Nephron progenitor cell (in vitro differentiated cells): ENCODE measurements at regions not wholly inside any gene's neighbourhood (a gene's known extent, or its start where the extent isn't known, plus 50 kb on each side); places are given as distances from the start of the nearest gene placed in this dataset.
"Not testable (repeated sequence)": the region's sequence is repeated elsewhere in the genome, so short reads cannot be mapped to it uniquely, and the experiment has no call there.

Source experiments
- DNase-seq: peaks from one replicate; pipeline ENCODE4 v3.0.0; 2021
- H3K27ac Mint-ChIP-seq: 2 replicates; pipeline ENCODE4 v1.8.0; 2021; ENCODE audit warnings: mild to moderate bottlenecking, moderate library complexity, mixed read lengths
- H3K27me3 Mint-ChIP-seq: 2 replicates; pipeline ENCODE4 v1.8.0; 2021; ENCODE audit warnings: mild to moderate bottlenecking, low read depth, mixed read lengths; ENCODE audit not compliant: poor library complexity
- H3K36me3 Mint-ChIP-seq: 2 replicates; pipeline ENCODE4 v1.8.0; 2021; ENCODE audit warnings: low read depth, mixed read lengths
- H3K4me1 Mint-ChIP-seq: 2 replicates; pipeline ENCODE4 v1.8.0; 2021; ENCODE audit warnings: mixed read lengths
- H3K4me3 Mint-ChIP-seq: 2 replicates; pipeline ENCODE4 v1.8.0; 2021; ENCODE audit warnings: mild to moderate bottlenecking, moderate library complexity, mixed read lengths
- H3K9me3 Mint-ChIP-seq: 2 replicates; pipeline ENCODE4 v1.8.0; 2021; ENCODE audit warnings: mild to moderate bottlenecking, moderate library complexity, mixed read lengths
- CTCF ChIP-seq: fragments of 200-600 bp; sonication (generic); IDR thresholded peaks from 2 replicates; pipeline ENCODE4 v1.5.0; 2021; ENCODE audit warnings: antibody characterized with exemption

DNA sequence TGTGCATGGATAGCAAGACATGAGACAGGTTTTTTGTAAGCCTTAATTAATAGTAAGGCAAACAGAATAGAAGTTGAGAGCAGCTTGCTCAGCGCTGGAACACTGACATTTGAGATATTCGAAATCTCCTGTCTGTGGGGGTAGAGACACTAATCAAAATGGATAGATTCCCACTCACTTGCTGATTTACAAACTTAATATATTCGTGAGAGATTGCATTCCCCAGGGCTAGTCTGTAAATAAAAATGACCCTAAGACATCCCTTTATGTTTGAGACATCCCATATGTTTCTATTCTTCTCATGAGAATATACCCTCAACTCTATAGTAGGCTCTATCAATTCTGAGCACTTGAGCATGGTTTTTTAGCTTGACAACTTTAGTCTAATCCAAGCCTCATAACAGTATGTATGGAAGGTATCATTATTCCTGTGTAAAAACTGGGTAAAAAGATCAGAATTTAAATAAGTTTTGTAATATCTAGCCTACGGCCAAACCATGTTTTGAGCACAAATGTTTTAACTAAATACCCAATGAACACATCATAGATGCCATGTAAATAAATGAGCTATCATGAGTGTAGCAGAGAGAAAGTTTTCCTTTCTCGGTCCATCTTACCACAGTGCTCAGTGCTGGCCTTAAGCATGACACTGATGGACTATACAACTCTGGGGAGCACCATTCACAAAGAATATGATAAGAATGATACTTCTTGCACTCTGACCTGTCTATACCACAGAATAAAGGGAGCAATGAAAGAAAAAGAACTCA is 609.2 kb downstream of the PSAT1 start:
- H3K36me3 Mint-ChIP-seq = peaks cover 6% of the 10 kb centered on the region
- TF ChIP-seq CTCF = no peak
- H3K9me3 Mint-ChIP-seq = peaks cover 21% of the 10 kb centered on the region
- no peak overlapping the region for H3K4me3 Mint-ChIP-seq
- no peaks in the 10 kb centered on the region for H3K27me3 Mint-ChIP-seq
- peaks cover 13% of the 10 kb centered on the region for H3K4me1 Mint-ChIP-seq
- no peak overlapping the region for H3K27ac Mint-ChIP-seq
- DNase-seq = no peak

DNA sequence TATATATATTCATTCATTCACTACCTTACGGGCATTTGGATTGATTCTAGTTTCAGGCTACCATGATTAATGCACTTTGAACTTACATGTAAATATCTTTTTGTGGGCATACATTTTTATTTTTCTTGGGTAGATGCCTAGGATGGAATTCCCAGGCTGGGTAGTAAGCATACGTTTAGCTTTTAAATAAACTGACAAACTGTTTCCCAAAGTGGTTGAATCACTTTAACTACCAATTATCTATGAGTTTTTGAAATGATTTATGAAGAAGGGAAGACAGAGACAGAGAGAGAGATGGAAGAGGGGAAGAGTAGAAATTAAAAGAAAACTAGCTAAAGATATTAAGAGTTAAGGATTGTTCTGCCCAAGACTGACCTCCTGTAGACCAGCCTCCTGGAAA is 612.6 kb downstream of the PSAT1 start:
- Mint-ChIP-seq H3K36me3 (peaks cover 6% of the 10 kb centered on the region), H3K4me1 (peaks cover 13% of the 10 kb centered on the region), H3K9me3 (peaks cover 21% of the 10 kb centered on the region), H3K27me3 (no peaks in the 10 kb centered on the region), H3K27ac (no peak overlapping the region), H3K4me3 (no peak overlapping the region)
- no peak for DNase-seq
- TF ChIP-seq CTCF = no peak

DNA sequence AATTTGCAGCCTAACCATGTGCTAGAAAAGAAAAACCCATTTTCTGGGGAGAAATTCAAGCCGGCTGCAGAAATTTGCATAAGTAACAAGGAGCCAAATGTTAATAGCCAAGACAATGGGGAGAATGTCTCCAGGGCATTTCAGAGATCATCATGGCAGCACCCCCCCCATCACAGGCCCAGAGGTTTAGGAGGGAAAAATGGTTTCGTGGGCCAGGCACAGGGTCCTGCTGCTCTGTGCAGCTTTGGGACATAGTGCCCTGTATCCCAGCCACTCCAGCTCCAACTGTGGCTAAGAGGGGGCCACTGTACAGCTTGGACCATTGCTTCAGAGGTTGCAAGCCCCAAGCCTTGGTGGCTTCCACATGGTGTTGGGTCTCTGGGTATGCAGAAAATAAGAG is 620.0 kb downstream of the PSAT1 start:
- not testable (repeated sequence) for H3K27ac Mint-ChIP-seq, H3K4me1 Mint-ChIP-seq, H3K27me3 Mint-ChIP-seq, DNase-seq, H3K4me3 Mint-ChIP-seq
- peaks cover 20% of the 10 kb centered on the region for H3K9me3 Mint-ChIP-seq
- peaks cover 13% of the 10 kb centered on the region for H3K36me3 Mint-ChIP-seq

DNA sequence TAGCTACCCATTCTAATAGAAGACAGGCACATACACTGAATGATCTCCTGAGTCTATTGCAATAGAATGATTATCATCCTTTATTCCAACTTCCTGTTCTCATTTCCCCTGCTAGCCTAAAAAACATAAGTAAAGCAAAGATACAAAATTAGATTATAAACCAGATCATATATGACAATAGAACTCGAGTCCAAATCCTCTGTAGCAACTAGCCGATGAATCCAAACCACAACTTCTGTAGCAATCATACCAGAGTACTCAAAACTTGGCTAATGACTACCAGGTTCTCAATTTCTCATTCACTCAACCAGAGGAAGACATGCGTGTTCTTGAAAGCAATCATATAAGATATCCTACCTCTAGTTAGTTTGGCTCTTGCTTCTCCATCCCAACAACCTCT is 622.1 kb downstream of the PSAT1 start:
- Mint-ChIP-seq H3K36me3 (peaks cover 13% of the 10 kb centered on the region), H3K9me3 (peaks cover 20% of the 10 kb centered on the region), H3K27ac (no peak overlapping the region), H3K4me3 (no peak overlapping the region), H3K27me3 (peaks cover 4% of the 10 kb centered on the region), H3K4me1 (no peaks in the 10 kb centered on the region)
- TF ChIP-seq CTCF = no peak
- no peak for DNase-seq

DNA sequence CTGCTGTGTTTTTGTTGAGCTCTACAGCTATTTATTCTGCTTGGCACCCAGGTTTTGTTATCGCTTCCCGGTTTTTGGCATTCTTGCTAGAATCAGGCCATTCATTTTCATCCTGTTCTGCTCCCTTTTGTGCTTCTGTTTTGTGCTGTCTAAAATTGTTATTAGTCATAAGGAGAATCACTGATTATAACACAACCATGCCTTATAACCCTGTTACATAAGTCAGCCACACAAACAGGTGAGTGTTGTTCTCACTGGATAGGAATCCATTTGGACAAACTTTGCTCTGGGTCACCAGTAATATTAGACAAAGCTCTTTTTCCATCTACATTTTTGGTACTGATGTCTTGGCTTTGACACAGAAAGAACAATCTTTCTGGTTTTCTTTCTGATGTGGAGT is 622.8 kb downstream of the PSAT1 start:
- H3K36me3 Mint-ChIP-seq = peaks cover 13% of the 10 kb centered on the region
- peaks cover 4% of the 10 kb centered on the region for H3K27me3 Mint-ChIP-seq
- no peaks in the 10 kb centered on the region for H3K4me1 Mint-ChIP-seq
- H3K9me3 Mint-ChIP-seq = peaks cover 20% of the 10 kb centered on the region
- H3K27ac Mint-ChIP-seq = no peak overlapping the region
- TF ChIP-seq CTCF = no peak
- H3K4me3 Mint-ChIP-seq = no peak overlapping the region
- no peak for DNase-seq

DNA sequence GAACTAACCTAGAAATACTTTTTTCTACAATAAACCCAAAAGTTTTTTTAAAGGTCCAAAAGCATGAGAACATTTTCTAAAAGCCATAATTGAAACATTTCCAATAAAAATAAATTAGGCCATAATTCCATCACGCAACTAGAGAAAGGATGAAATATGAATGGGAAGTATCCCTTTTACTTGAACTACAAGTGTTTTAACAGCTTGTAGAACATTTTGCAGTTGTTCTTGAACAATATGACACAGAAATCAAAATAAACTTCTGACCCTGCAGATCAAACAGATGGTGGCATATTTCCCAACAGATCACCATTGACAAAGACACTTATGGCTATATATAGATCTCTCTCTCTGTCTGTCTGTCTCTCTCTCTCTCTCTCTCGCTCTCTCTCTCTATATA is 624.4 kb downstream of the PSAT1 start:
- peaks cover 11% of the 10 kb centered on the region for H3K36me3 Mint-ChIP-seq
- no peak for TF ChIP-seq CTCF
- DNase-seq = no peak
- peaks cover 4% of the 10 kb centered on the region for H3K27me3 Mint-ChIP-seq
- no peak overlapping the region for H3K27ac Mint-ChIP-seq
- H3K9me3 Mint-ChIP-seq = peaks cover 16% of the 10 kb centered on the region
- no peak overlapping the region for H3K4me3 Mint-ChIP-seq
- H3K4me1 Mint-ChIP-seq = no peaks in the 10 kb centered on the region
